Neural cell (in vitro differentiated cells): ENCODE measurements at regions not wholly inside any gene's neighbourhood (a gene's known extent, or its start where the extent isn't known, plus 50 kb on each side); places are given as distances from the start of the nearest gene placed in this dataset.

Source experiments
- CTCF ChIP-seq: fragments of 450-650 bp; IDR thresholded peaks from 2 replicates; pipeline ENCODE4 v1.5.1; 2014; ENCODE audit warnings: antibody characterized with exemption, mild to moderate bottlenecking, moderate library complexity; ENCODE audit not compliant: poor library complexity, severe bottlenecking
- EP300 ChIP-seq: fragments of 450-650 bp; conservative IDR thresholded peaks from 2 replicates; pipeline ENCODE4 v1.6.1; 2014; ENCODE audit warnings: antibody characterized with exemption, mild to moderate bottlenecking, moderate library complexity; ENCODE audit not compliant: poor library complexity, severe bottlenecking
- EZH2 ChIP-seq: fragments of 200-600, 300-800 bp; shearing (Covaris generic), sonication (generic); IDR thresholded peaks from 2 replicates; pipeline ENCODE4 v1.6.1; 2014; ENCODE audit warnings: antibody characterized with exemption, low read length, borderline replicate concordance, mild to moderate bottlenecking; ENCODE audit not compliant: insufficient read depth, poor library complexity, severe bottlenecking
- MXI1 ChIP-seq: fragments of 450-650 bp; conservative IDR thresholded peaks from 2 replicates; pipeline ENCODE4 v1.6.1; 2014; ENCODE audit warnings: antibody characterized with exemption, mild to moderate bottlenecking; ENCODE audit not compliant: poor library complexity, severe bottlenecking
- POLR2AphosphoS5 ChIP-seq: IDR thresholded peaks from 2 replicates; pipeline ENCODE4 v1.6.1; 2012
- RAD21 ChIP-seq: fragments of 450-650 bp; conservative IDR thresholded peaks from 2 replicates; pipeline ENCODE4 v1.6.1; 2014; ENCODE audit warnings: antibody characterized with exemption, mild to moderate bottlenecking, moderate library complexity
- TF ChIP-seq, protein P1 (sequence below): IDR thresholded peaks from 2 replicates; pipeline ENCODE4 v1.6.1; 2012; ENCODE audit warnings: borderline replicate concordance

DNA sequence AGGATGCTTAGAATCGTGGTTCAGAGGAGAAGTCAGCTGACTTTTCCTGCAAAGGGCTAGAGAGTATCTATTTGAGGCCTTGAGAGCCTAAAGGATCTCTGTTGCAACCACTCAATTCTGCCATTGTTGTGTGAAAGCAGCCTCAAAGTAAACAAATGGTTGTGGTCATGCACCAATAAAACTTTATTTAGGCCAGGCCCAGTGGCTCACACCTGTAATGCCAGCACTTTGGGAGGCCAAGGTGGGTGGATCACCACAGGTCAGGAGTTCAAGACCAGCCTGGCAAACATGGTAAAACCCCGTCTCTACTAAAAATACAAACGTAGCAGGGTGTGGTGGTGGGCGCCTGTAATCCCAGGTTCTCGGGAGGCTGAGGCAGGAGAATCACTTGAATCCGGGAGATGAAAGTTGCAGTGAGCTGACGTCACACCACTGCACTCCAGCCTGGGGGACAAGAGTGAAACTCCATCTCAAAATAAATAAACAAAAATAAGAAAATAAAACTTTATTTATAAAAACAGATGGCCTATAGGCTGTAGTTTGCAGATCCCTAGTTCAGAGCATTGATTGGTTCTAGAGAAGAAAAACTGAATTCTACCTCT is 135.9 kb upstream of the KLF4 start:
- no peak for TF ChIP-seq CTCF
- TF ChIP-seq, protein P1, sequence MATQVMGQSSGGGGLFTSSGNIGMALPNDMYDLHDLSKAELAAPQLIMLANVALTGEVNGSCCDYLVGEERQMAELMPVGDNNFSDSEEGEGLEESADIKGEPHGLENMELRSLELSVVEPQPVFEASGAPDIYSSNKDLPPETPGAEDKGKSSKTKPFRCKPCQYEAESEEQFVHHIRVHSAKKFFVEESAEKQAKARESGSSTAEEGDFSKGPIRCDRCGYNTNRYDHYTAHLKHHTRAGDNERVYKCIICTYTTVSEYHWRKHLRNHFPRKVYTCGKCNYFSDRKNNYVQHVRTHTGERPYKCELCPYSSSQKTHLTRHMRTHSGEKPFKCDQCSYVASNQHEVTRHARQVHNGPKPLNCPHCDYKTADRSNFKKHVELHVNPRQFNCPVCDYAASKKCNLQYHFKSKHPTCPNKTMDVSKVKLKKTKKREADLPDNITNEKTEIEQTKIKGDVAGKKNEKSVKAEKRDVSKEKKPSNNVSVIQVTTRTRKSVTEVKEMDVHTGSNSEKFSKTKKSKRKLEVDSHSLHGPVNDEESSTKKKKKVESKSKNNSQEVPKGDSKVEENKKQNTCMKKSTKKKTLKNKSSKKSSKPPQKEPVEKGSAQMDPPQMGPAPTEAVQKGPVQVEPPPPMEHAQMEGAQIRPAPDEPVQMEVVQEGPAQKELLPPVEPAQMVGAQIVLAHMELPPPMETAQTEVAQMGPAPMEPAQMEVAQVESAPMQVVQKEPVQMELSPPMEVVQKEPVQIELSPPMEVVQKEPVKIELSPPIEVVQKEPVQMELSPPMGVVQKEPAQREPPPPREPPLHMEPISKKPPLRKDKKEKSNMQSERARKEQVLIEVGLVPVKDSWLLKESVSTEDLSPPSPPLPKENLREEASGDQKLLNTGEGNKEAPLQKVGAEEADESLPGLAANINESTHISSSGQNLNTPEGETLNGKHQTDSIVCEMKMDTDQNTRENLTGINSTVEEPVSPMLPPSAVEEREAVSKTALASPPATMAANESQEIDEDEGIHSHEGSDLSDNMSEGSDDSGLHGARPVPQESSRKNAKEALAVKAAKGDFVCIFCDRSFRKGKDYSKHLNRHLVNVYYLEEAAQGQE = no peak
- no peak for TF ChIP-seq RAD21
- no peak for TF ChIP-seq POLR2AphosphoS5
- TF ChIP-seq EZH2 = no peak
- TF ChIP-seq EP300 = no peak
- no peak for TF ChIP-seq MXI1
